ENCODE measurements at regions not wholly inside any gene's neighbourhood (a gene's known extent, or its start where the extent isn't known, plus 50 kb on each side); places are given as distances from the start of the nearest gene placed in this dataset.

- TF ChIP-seq, protein P1, sequence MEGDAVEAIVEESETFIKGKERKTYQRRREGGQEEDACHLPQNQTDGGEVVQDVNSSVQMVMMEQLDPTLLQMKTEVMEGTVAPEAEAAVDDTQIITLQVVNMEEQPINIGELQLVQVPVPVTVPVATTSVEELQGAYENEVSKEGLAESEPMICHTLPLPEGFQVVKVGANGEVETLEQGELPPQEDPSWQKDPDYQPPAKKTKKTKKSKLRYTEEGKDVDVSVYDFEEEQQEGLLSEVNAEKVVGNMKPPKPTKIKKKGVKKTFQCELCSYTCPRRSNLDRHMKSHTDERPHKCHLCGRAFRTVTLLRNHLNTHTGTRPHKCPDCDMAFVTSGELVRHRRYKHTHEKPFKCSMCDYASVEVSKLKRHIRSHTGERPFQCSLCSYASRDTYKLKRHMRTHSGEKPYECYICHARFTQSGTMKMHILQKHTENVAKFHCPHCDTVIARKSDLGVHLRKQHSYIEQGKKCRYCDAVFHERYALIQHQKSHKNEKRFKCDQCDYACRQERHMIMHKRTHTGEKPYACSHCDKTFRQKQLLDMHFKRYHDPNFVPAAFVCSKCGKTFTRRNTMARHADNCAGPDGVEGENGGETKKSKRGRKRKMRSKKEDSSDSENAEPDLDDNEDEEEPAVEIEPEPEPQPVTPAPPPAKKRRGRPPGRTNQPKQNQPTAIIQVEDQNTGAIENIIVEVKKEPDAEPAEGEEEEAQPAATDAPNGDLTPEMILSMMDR (IDR thresholded peaks at IDR 0.05 in 2 of 3, conservative IDR thresholded peaks at IDR 0.05 in 1 of 3; ENCODE audit: control insufficient read depth in 2 of 3, extremely low read depth in 1 of 3, insufficient read depth in 1 of 3, low read depth in 3 of 3, low read length in 3 of 3), result no peak
- no peak for TF ChIP-seq ATF2 (IDR thresholded peaks at IDR 0.05; ENCODE audit: low read length)
Measured at GRCh38 chr14:89609500-89610100, 192.6 kb upstream of the FOXN3 start.

Data from GM12878 (cell line).